ENCODE measurements at regions not wholly inside any gene's neighbourhood (a gene's known extent, or its start where the extent isn't known, plus 50 kb on each side); places are given as distances from the start of the nearest gene placed in this dataset.

- Mint-ChIP-seq H3K9me3 (ENCODE audit: unreplicated experiment) (no peaks in the 10 kb centered on the region), H3K4me3 (ENCODE audit: unreplicated experiment) (no peak overlapping the region), H3K36me3 (ENCODE audit: low read depth, unreplicated experiment) (no peaks in the 10 kb centered on the region), H3K4me1 (ENCODE audit: unreplicated experiment) (no peaks in the 10 kb centered on the region), H3K27ac (ENCODE audit: unreplicated experiment) (no peak overlapping the region), H3K27me3 (ENCODE audit: unreplicated experiment) (no peaks in the 10 kb centered on the region)
- TF ChIP-seq CTCF (IDR thresholded peaks at IDR 0.05; ENCODE audit: unreplicated experiment): no peak
- DNase-seq (ENCODE audit: low spot score): no peak
Observed at GRCh38 chr7:136130511-136131303, 153.5 kb upstream of the MTPN start.

GRCh38 chr7:136128050-136128449 is 150.9 kb upstream of the MTPN start:
- Mint-ChIP-seq H3K27me3 (ENCODE audit: unreplicated experiment) (no peaks in the 10 kb centered on the region), H3K4me1 (ENCODE audit: unreplicated experiment) (no peaks in the 10 kb centered on the region), H3K4me3 (ENCODE audit: unreplicated experiment) (no peak overlapping the region), H3K27ac (ENCODE audit: unreplicated experiment) (no peak overlapping the region), H3K36me3 (ENCODE audit: low read depth, unreplicated experiment) (no peaks in the 10 kb centered on the region), H3K9me3 (ENCODE audit: unreplicated experiment) (no peaks in the 10 kb centered on the region)
- no peak for TF ChIP-seq CTCF (IDR thresholded peaks at IDR 0.05; ENCODE audit: unreplicated experiment)
- DNase-seq (ENCODE audit: low spot score): no peak

GRCh38 chr7:136123352-136123751 is 146.2 kb upstream of the MTPN start:
- Mint-ChIP-seq H3K4me1 (ENCODE audit: unreplicated experiment) (no peaks in the 10 kb centered on the region), H3K36me3 (ENCODE audit: low read depth, unreplicated experiment) (no peaks in the 10 kb centered on the region), H3K4me3 (ENCODE audit: unreplicated experiment) (no peak overlapping the region), H3K27ac (ENCODE audit: unreplicated experiment) (no peak overlapping the region), H3K27me3 (ENCODE audit: unreplicated experiment) (no peaks in the 10 kb centered on the region), H3K9me3 (ENCODE audit: unreplicated experiment) (no peaks in the 10 kb centered on the region)
- no peak for DNase-seq (ENCODE audit: low spot score)
- TF ChIP-seq CTCF (IDR thresholded peaks at IDR 0.05; ENCODE audit: unreplicated experiment): no peak

- no peaks in the 10 kb centered on the region for H3K36me3 Mint-ChIP-seq (ENCODE audit: low read depth, unreplicated experiment)
- H3K4me1 Mint-ChIP-seq (ENCODE audit: unreplicated experiment): no peaks in the 10 kb centered on the region
- no peak overlapping the region for H3K27ac Mint-ChIP-seq (ENCODE audit: unreplicated experiment)
- TF ChIP-seq CTCF (IDR thresholded peaks at IDR 0.05; ENCODE audit: unreplicated experiment): no peak
- no peaks in the 10 kb centered on the region for H3K27me3 Mint-ChIP-seq (ENCODE audit: unreplicated experiment)
- H3K4me3 Mint-ChIP-seq (ENCODE audit: unreplicated experiment): no peak overlapping the region
- no peak for DNase-seq (ENCODE audit: low spot score)
- no peaks in the 10 kb centered on the region for H3K9me3 Mint-ChIP-seq (ENCODE audit: unreplicated experiment)
Observed at GRCh38 chr7:136122026-136122425, 144.9 kb upstream of the MTPN start.

- H3K27ac Mint-ChIP-seq (ENCODE audit: unreplicated experiment): no peak overlapping the region
- H3K36me3 Mint-ChIP-seq (ENCODE audit: low read depth, unreplicated experiment): no peaks in the 10 kb centered on the region
- peaks cover 1% of the 10 kb centered on the region for H3K27me3 Mint-ChIP-seq (ENCODE audit: unreplicated experiment)
- DNase-seq (ENCODE audit: low spot score): no peak
- no peaks in the 10 kb centered on the region for H3K9me3 Mint-ChIP-seq (ENCODE audit: unreplicated experiment)
- H3K4me1 Mint-ChIP-seq (ENCODE audit: unreplicated experiment): no peaks in the 10 kb centered on the region
- TF ChIP-seq CTCF (IDR thresholded peaks at IDR 0.05; ENCODE audit: unreplicated experiment): no peak
- no peak overlapping the region for H3K4me3 Mint-ChIP-seq (ENCODE audit: unreplicated experiment)
Observed at GRCh38 chr7:136117539-136117938, 140.4 kb upstream of the MTPN start.
